HG02884 (cell line): ENCODE measurements at regions not wholly inside any gene's neighbourhood (a gene's known extent, or its start where the extent isn't known, plus 50 kb on each side); places are given as distances from the start of the nearest gene placed in this dataset.
A peak's percentile ranks its signal among the peaks of the same experiment; 100 is the strongest.
"Not testable (repeated sequence)": the region's sequence is repeated elsewhere in the genome, so short reads cannot be mapped to it uniquely, and the experiment has no call there.

Experiments
- ATAC-seq: cut with Tn5 transposase; IDR thresholded peaks from one replicate; pipeline ENCODE4 v1.9.1; 2021; ENCODE audit warnings: mild to moderate bottlenecking, moderate library complexity; ENCODE audit not compliant: unreplicated experiment

DNA sequence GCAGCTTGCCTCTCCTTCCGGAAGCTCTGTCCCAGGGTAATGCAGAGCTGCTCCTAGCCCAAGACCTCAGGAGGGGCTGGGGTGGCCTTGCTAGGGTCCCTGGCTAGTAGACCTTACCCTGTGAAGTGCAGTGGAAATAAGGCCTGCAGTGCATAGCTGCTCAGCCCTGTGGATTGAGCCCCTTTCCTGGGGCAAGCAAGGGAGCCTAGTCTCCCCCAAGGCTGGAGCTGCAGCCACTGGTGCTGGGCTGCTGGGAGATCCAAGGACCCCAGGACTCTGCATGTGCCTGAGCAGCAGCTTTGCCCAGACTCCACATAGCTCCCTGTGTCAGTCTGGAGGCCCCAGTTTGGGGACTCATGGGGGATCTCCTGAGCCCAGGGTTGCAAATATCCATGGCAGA, 57.9 kb downstream of the FANCF start:
- no peak for ATAC-seq

- no peak for ATAC-seq
These were observed 59.3 kb downstream of the FANCF start for GRCh38 chr11:22566293-22566692.

DNA sequence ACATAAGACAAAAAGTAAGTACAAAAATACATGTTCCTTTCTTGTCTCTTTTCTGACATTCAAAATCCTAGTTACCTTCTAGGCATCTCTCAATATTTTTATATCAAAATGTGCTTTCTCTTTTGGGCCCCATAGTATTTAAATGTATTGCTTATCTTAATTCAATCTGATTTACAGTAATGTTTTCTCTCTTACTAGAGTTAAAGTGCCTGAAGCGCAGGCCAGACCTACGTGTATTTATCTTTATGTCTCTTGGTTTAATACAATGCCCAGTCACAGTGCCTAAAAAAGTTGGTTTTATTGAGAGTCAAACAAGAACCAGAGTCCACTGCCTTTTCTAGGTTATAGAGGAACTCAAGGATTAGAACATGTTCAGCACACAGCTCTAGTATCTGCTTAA, 64.3 kb downstream of the FANCF start:
- no peak for ATAC-seq

- ATAC-seq: no peak
These were observed 66.2 kb downstream of the FANCF start for GRCh38 chr11:22559416-22559815.

- ATAC-seq: no peak
These were observed 67.0 kb downstream of the FANCF start for GRCh38 chr11:22558664-22559063.

DNA sequence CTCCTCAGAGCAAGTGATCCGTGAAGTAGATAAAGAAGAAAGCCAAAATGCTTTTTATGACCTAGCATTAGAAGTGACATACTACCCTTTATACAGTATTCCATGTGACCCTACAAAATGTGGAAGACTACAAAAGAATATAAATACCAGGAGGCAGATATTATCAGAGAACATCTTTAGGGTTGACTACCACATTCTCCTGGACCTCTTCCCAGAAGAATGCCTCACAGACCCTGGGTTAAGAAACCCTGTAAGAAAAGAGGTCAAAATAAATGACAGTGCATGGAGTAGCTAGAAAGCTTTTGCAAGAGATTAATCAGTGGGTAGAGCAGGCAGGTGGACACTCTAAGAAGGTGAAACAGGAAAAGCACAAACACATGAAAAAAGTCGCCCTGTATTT, 69.2 kb downstream of the FANCF start:
- ATAC-seq: no peak

- ATAC-seq: no peak
These were observed 69.7 kb downstream of the FANCF start for GRCh38 chr11:22555881-22556280.

GRCh38 chr11:22554221-22554620, 71.4 kb downstream of the FANCF start:
- ATAC-seq: peak; percentile 89

DNA sequence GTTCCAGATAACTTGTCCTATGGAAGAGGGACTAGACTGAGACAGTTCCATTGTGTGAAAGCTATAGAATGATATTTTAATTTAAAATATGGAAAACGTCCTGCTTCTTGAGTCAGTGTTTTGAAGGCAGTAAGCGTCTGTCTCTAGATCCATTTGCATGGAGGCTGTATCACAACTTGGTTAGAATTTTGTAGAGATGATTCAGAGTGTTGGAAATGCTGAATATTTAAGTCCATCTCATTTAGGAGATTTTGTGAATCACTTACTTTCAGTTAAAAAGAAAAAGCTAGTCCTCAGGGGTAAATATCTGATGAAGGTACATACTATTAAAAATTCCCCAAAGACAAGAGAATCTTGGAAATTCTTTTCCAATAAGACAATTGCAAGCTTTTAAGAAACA, 72.7 kb downstream of the FANCF start:
- no peak for ATAC-seq

GRCh38 chr11:22546746-22547145, 78.9 kb downstream of the FANCF start:
- ATAC-seq: no peak

DNA sequence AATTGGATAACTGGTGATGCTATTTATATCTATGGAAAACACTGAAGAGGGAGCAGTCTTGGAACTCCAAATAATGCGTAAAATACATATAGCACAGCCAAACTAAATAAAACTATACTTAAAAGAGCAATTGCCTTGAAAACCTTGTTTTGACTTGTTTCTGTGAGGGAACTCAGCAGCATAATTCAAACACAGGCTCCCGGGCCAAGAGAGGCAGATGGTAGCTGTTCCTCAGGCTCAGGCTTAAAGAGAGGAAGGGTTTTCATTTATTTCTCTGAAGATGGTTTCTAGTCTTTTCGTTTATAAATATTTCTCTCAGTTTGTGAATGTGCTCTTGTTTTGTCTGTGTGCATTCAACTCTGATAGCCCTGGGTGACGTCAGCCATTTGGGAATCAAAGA, 82.4 kb downstream of the FANCF start:
- no peak for ATAC-seq

DNA sequence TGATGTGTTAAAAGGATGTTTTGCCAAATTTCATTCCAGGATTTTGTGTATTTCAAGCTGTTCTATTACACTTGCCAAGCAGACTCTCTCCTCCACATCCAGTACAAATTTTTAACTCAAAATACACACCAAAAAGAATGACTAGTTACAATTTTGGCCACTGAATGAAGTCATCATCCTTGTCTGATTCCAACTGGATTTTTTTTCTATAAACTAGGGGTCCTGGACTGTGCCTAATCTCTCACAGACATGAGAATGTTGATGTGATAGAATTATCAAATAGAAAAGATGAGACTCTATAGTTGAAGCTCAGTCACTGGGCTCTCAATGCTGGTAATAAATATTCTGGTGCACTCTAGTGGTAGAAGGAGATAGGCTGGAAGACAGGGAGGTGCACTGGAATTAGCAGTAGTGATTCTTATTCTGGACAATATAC, 85.8 kb downstream of the FANCF start:
- ATAC-seq: no peak

DNA sequence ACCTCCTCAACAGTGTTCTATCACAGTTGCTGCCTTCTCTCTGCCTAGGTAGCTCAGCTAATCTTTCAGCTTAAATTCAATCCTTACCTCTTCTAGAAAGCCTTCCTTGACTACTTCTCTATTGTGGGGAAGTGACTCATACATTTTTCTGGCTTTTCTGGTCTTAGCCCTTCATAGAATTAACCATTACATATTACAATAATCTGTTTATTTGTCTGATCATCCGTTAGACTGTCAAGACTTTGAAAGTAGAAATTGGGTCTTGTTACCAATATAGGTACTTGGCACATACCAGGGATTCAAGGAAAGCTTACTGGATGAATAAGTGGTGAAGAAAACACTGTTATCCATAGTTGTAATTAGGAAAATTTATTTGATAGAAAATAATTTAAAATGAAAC, 89.6 kb downstream of the FANCF start:
- ATAC-seq: no peak

GRCh38 chr11:22528612-22529429, 96.8 kb downstream of the FANCF start:
- not testable (repeated sequence) for ATAC-seq

- no peak for ATAC-seq
These were observed 103.4 kb downstream of the FANCF start for GRCh38 chr11:22522225-22522624.

DNA sequence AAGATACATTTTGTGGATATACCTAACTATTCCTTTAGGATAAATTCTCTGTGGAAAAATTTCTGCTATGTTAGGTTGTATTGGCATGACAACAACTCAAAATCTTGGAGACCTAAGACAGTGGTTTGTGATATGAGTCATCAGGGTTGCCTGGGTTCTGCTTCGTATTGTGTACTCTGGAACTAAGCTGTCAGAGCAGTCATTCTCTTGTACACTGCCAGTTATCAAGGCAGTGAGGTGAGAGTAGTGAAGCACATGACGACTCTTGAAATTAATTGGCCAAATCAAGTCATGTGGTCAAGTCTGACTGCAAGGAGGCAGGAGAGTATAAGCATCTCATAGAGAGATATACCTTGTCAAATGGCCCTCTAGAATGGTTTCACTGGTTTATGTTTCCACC, 104.4 kb downstream of the FANCF start:
- ATAC-seq: peak; percentile 75

- ATAC-seq: no peak
These were observed 105.1 kb downstream of the FANCF start for GRCh38 chr11:22520521-22520920.

DNA sequence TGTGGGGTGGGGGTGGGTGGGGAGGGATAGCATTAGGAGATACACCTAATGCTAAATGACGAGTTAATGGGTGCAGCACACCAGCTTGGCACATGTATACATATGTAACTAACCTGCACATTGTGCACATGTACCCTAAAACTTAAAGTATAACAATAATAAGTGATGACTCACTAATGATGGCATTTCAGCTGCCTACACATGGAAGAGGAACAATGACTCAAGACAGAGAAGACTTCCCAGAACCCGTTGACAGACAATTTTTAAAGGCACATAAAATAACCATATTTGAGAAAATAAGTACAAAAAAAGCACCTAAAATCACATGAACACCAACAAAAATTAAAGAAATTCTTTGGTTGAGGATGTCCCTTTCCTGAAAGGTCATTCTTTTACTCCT, 107.3 kb downstream of the FANCF start:
- ATAC-seq: not testable (repeated sequence)

GRCh38 chr11:22516111-22516510, 109.5 kb downstream of the FANCF start:
- ATAC-seq: no peak

GRCh38 chr11:22512457-22512856, 113.2 kb downstream of the FANCF start:
- no peak for ATAC-seq

DNA sequence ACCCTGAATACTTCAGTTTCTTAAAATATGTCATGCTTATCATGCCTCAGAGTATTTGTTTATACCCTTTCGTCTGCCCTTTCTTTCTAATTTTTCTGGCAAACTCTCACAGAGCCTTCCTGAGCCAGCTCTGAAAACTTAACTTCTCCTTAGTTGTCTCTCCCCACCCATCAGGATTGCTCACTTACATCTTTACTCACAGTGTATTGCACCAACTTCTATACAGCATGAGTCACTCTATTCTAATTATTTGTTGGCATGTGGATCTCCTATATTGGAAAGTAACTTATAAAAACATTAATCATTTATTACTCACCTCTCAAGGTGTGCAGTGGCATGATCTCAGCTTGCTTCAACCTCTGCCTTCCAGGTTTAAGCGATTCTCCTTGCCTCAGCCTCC, 114.9 kb downstream of the FANCF start:
- no peak for ATAC-seq

- ATAC-seq: no peak
These were observed 115.6 kb downstream of the FANCF start for GRCh38 chr11:22510010-22510409.

DNA sequence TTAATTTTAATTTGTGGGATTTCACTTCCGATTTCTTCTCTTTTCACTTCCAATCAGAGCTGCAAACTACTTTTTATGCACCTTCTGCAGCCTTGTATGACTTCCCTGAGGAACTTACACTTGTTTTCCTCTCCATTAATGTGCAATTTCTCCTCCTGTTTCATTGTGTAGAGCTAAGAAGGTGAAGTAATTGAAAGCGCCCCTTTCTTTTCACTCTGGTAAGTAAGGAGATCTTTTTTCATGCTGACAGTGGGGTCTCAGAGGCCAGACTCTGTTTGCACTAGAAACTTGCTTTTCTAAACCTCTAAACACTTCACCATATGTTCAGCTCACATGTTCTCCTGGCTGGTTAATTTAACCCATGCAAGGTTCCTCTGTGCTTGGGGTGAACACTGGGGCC, 117.0 kb downstream of the FANCF start:
- ATAC-seq: no peak
